NCI-H2171 treated with DMSO at 0.1 percent for 48 hours (cell line): ENCODE measurements at regions not wholly inside any gene's neighbourhood (a gene's known extent, or its start where the extent isn't known, plus 50 kb on each side); places are given as distances from the start of the nearest gene placed in this dataset.

ENCODE experiments used
- DNase-seq: peaks from one replicate; lab custom pipeline; 2025; lab: John Stamatoyannopoulos, UW

GRCh38 chr11:70824605-70825245 is 426.4 kb downstream of the CTTN start:
- DNase-seq = no peak

- DNase-seq = no peak
Measured at GRCh38 chr11:70825893-70826540, 426.4 kb downstream of the SHANK2 start.

GRCh38 chr11:70826541-70827335 is 425.6 kb downstream of the SHANK2 start:
- DNase-seq = peak; percentile 71

GRCh38 chr11:70828593-70829082 is 423.7 kb downstream of the SHANK2 start:
- no peak for DNase-seq

GRCh38 chr11:70829134-70829885 is 423.1 kb downstream of the SHANK2 start:
- DNase-seq = no peak

GRCh38 chr11:70829886-70830272 is 422.5 kb downstream of the SHANK2 start:
- no peak for DNase-seq

GRCh38 chr11:70833011-70833410 is 419.4 kb downstream of the SHANK2 start:
- no peak for DNase-seq

GRCh38 chr11:70833554-70833953 is 418.8 kb downstream of the SHANK2 start:
- no peak for DNase-seq

- DNase-seq = no peak
Measured at GRCh38 chr11:70834277-70834940, 418.0 kb downstream of the SHANK2 start.

- no peak for DNase-seq
Measured at GRCh38 chr11:70834984-70835560, 417.3 kb downstream of the SHANK2 start.

- no peak for DNase-seq
Measured at GRCh38 chr11:70836071-70836470, 416.3 kb downstream of the SHANK2 start.

- no peak for DNase-seq
Measured at GRCh38 chr11:70838198-70838597, 414.2 kb downstream of the SHANK2 start.

- no peak for DNase-seq
Measured at GRCh38 chr11:70839851-70840250, 412.5 kb downstream of the SHANK2 start.

GRCh38 chr11:70841264-70841663 is 411.1 kb downstream of the SHANK2 start:
- DNase-seq = no peak

- DNase-seq = no peak
Measured at GRCh38 chr11:70842256-70842655, 410.1 kb downstream of the SHANK2 start.

- DNase-seq = no peak
Measured at GRCh38 chr11:70842701-70843100, 409.7 kb downstream of the SHANK2 start.

GRCh38 chr11:70843906-70844305 is 408.5 kb downstream of the SHANK2 start:
- DNase-seq = no peak

GRCh38 chr11:70844387-70844786 is 408.0 kb downstream of the SHANK2 start:
- DNase-seq = no peak

GRCh38 chr11:70845591-70846041 is 406.8 kb downstream of the SHANK2 start:
- DNase-seq = no peak

GRCh38 chr11:70846781-70847655 is 405.4 kb downstream of the SHANK2 start:
- no peak for DNase-seq
